HG03460 (cell line): ENCODE measurements at regions not wholly inside any gene's neighbourhood (a gene's known extent, or its start where the extent isn't known, plus 50 kb on each side); places are given as distances from the start of the nearest gene placed in this dataset.

Experiments used
- ATAC-seq: cut with Tn5 transposase; IDR thresholded peaks from one replicate; pipeline ENCODE4 v1.9.1; 2021; ENCODE audit not compliant: unreplicated experiment

GRCh38 chr19:29263305-29264135 lies 50.6 kb upstream of the UQCRFS1 start:
- ATAC-seq, result no peak

GRCh38 chr19:29264897-29265296 lies 51.9 kb upstream of the UQCRFS1 start:
- ATAC-seq, result no peak

DNA sequence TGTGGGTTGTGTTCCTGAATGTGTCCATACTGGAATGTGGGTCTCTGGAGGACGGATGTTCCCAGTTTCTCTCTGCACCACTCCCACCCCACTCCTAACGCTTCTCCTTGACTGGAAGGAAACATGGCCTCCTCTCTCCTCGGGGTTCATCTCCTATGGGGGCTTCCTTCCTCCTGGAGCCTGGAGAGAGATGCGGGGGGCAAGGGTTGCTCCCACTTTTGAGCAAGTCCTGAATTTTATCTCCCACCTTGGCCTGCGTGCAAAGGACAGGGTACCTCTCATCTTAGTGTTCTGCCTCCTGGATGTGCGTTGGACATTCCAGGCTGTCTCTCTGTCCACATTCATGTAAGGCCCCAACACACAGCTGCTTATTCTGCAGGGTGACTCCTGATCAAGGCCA lies 52.5 kb upstream of the UQCRFS1 start:
- no peak for ATAC-seq

GRCh38 chr19:29266001-29266400 lies 53.0 kb upstream of the UQCRFS1 start:
- no peak for ATAC-seq

GRCh38 chr19:29266603-29267002 lies 53.7 kb upstream of the UQCRFS1 start:
- no peak for ATAC-seq

DNA sequence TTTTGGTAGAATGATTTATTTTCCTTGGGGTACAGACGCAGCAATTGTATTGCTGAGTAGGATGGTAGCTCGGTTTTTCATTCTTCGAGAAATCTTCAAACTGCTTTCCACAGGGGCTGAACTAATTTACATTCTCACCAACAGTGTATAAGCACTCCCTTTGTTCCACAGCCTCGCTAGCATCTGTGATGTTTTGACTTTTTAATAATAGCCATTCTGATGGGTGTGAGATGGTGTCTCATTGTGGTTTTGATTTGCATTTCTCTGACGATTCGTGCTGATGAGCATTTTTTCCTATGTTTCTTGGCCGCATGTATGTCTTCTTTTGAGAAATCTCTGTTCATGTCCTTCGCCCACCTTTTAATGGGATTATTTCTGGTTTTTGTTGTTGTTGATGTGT lies 54.8 kb upstream of the UQCRFS1 start:
- no peak for ATAC-seq

DNA sequence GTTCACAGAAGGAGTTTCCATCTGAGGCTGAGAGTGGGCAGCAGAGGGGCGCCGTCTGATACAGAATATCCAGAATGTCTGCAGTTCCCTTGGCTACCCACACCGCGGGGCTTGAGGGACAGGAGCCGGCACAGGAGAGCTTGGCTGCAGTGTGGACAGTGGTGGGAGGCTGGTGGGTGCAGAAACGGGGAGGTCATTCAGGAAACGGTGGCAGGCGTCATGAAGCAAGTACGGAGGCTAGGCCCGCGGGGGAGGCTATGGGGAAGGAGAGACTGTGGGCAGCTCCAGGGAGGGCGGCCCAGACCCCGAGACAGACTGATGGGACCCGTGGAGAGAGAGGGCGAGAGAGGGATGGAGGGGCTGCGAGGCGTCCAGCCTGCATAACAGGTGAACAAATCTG lies 55.2 kb upstream of the UQCRFS1 start:
- no peak for ATAC-seq

GRCh38 chr19:29268721-29269393 lies 55.9 kb upstream of the UQCRFS1 start:
- no peak for ATAC-seq

DNA sequence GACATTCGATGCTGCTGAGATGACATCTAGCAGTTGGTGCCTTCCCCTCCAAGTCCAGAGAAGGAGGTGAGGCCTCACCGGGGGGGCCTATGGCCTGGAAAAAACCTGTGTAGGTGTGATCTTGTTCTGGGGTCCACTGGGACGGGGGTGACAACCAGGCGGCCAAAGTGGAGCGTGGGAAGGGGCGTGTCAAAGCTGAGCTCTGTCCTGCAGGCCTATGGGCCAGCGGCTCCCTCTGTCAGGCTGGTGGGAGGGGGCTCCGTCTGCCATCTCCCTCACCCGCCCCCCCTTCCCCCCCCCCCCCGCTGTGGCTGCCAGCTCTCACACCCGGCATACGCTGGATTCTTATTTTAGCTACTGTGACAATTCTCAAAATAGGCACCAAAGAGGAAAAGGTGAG lies 56.7 kb upstream of the UQCRFS1 start:
- no peak for ATAC-seq

DNA sequence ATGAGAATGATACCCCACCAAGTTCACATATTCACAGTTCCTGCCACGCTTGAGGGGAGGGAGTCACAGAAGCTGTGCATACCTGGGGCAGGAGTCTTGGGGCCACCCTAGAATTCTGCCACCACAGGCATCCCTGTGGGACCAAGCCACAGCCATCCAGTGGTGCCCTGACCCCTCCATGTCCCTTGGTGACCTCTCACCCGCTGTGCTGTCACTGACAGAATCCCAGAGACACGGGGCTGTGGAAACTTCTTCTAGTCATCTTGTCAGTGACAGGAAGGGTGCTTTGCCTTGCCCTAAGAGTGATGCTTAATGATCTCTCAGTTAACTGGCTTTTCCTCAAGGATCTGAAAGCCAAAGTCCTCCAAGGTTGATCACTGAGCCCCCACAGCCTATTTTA lies 58.4 kb upstream of the UQCRFS1 start:
- ATAC-seq, result no peak

GRCh38 chr19:29271911-29272310 lies 59.0 kb upstream of the UQCRFS1 start:
- ATAC-seq, result no peak

DNA sequence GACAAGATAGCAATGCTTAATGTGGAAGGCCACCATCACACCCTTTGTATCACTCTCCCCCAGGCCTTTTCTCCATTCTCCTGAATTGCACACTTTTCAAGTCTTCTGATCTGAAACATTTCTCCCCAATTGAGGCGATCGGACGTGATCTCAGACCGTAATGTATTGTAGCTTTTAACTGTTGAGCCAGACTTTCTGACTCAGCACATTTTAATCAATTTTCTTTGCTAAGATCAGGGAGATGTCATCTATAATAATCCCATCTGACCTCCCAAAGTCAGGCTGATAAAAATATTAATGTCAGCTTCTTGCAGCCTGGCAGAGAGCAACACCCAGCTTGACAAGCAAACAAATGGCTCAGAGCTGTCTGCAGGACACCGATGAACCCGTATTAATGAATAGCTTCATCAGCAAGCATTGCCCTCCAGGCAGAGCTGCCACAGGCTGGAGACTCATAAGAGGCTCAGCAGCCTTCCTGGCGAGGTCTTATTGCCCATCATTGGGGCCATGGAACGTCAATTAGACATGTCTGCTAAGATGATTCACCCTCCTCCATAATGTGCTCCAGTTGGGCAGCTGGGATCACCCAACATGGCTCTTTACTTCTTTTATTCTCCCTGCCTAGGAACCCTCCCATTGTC lies 60.2 kb upstream of the UQCRFS1 start:
- no peak for ATAC-seq

- no peak for ATAC-seq
Measured at GRCh38 chr19:29275266-29275665, 62.3 kb upstream of the UQCRFS1 start.

DNA sequence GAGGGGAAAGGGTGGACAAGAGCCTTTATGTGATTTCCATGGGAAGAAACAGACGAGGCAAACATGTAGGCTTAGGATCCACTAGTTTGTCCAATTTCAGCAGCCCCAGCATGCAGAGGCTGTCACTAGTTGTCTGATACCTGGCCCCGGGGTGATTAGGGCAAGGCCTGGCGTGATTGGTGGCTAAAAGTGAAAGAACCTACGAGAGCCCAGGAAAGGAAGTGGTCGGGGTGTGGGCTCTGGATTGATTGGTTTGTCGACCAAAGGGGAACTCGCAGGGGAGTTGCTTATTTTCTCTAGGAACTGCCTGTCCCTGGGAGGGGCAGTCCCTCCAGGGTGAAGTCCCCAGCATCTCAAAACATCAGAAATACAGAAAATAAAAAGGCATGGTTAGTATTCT lies 64.2 kb upstream of the UQCRFS1 start:
- peak; percentile 95 for ATAC-seq

DNA sequence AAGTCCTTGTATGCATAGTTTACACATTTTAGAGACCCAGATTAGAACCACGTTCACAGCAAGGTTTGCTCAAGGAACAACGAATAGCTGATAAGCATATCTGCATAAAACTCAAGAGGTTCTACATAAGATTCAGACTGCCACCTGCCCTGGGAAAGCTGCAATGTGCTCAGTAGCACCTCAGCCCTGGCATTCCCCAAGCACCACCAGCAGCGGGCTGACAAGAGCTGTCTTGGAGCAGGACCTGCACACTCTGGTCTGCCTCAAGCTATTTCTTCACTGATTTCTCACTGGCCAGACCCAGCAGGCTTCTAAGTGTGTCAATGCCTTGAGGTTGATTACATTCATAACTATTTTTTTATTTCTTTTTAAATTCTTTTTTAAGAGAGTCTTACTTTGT lies 65.8 kb upstream of the UQCRFS1 start:
- ATAC-seq, result no peak

DNA sequence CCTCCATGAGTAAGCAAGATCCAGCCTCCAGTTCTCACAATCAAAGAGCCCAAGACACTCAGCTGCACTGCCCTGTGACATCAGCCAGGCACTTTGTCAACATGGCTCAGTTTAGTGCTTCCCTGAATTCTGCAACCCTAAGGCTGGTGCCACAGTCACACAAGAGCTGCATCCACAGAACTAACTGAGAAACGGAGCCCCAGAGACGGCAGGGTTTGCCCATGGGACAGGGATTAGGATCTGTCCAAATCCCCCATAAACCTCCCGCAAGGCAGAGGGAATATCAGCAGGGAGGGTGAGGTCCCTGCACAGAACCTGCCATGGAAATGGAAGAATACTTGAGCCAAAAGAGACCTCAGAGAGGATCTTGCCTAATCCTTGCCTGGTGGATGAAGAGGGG lies 70.4 kb upstream of the UQCRFS1 start:
- no peak for ATAC-seq

DNA sequence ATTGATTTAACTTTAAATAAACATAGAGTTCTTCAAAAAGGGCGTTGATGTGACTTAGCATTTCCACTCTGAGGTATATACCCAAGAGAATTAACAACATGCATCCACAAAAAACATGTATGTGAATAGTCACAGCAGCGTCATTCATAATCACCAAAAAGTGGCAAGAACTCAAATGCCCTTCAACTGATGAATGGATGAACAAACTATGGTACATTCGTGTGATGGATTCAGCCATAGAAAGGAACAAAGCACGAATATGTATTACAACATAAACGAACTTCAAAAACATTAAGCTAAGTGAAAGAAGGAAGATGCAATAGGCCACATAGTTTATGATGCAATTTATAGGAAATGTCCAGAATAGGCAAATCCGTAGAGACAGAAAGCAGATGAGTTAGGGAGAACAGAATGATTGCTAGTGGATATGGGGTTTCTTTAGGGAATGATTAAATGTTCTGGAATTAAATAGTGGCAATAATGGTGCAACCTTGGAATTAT lies 72.3 kb upstream of the UQCRFS1 start:
- ATAC-seq, result no peak

GRCh38 chr19:29285878-29286277 lies 72.9 kb upstream of the UQCRFS1 start:
- ATAC-seq, result no peak

GRCh38 chr19:29287061-29287460 lies 74.1 kb upstream of the UQCRFS1 start:
- ATAC-seq, result no peak

GRCh38 chr19:29288256-29288655 lies 75.3 kb upstream of the UQCRFS1 start:
- ATAC-seq, result no peak

DNA sequence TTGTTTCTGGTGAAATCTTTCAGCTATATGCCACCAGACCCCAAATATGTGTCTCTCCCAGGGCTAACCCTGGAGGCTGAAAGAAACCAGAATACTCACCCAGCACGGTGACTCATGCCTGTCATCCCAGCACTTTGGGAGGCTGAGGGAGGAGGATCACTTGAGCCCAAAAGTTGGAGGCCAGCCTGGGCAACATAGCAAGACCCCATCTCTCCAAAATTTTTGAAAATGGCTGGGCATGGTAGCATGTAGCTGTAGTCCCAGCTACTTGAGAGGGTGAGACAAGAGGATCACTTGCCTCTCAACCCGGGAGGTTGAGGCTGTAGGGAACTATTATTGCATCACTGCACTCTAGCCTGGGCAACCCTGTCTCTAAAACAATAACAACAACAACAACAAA lies 76.1 kb upstream of the UQCRFS1 start:
- ATAC-seq, result no peak

- no peak for ATAC-seq
Measured at GRCh38 chr19:29290853-29291252, 77.9 kb upstream of the UQCRFS1 start.
